Upper lobe of left lung (tissue), 6 donors: ENCODE measurements at regions not wholly inside any gene's neighbourhood (a gene's known extent, or its start where the extent isn't known, plus 50 kb on each side); places are given as distances from the start of the nearest gene placed in this dataset.

ENCODE experiments used
- ATAC-seq, 2 donors: fragments of 200-7000 bp; cut with Tn5 transposase; one replicate each; pipeline ENCODE4 v1.9.1; 2022; ENCODE audit warnings: mild to moderate bottlenecking in 2 of 2, moderate library complexity in 2 of 2; ENCODE audit not compliant: low FRiP score in 2 of 2
- DNase-seq, 2 donors: peaks; one replicate each; pipeline ENCODE4 v3.0.0-alpha.2; 2019 to 2020
- H3K27ac ChIP-seq, 4 donors: fragments of 200-600 bp; sonication (generic); one replicate each; pipeline ENCODE4 v1.5.1; 2016 to 2019
- H3K27me3 ChIP-seq, 4 donors: fragments of 200-600 bp; sonication (generic); one replicate each; pipeline ENCODE4 v1.5.1; 2017 to 2019
- H3K36me3 ChIP-seq, 4 donors: fragments of 200-600 bp; sonication (generic); one replicate each; pipeline ENCODE4 v1.5.1; 2016 to 2019
- H3K4me1 ChIP-seq, 4 donors: fragments of 200-600 bp; sonication (generic); one replicate each; pipeline ENCODE4 v1.5.1; 2018 to 2019
- H3K4me3 ChIP-seq, 4 donors: fragments of 200-600 bp; sonication (generic); one replicate each; pipeline ENCODE4 v1.5.1; 2017 to 2019; ENCODE audit warnings: mild to moderate bottlenecking in 2 of 4, moderate library complexity in 1 of 4
- H3K9me3 ChIP-seq, 4 donors: fragments of 200-600 bp; sonication (generic); one replicate each; pipeline ENCODE4 v1.5.1; 2018 to 2019
- EP300 ChIP-seq, 4 donors: sonication (generic); formaldehyde crosslinking; IDR thresholded peaks; one replicate each; pipeline ENCODE4 v1.5.1; 2017; ENCODE audit warnings: antibody characterized with exemption in 4 of 4, control low read depth in 2 of 4
- POLR2A ChIP-seq, 4 donors: fragments of 450-650 bp; IDR thresholded peaks; one replicate each; pipeline ENCODE4 v1.5.1; 2016 to 2017; ENCODE audit warnings: antibody characterized with exemption in 4 of 4, mild to moderate bottlenecking in 2 of 4
- POLR2AphosphoS5 ChIP-seq, 2 donors: sonication (generic); formaldehyde crosslinking; IDR thresholded peaks; one replicate each; pipeline ENCODE4 v1.5.1; 2017; ENCODE audit warnings: antibody characterized with exemption in 2 of 2
- WGBS, 2 donors: methylation state at CpG; one replicate each; pipeline ENCODE4 v1.1.5; 2017 to 2018; 5-methylcytosine and 5-hydroxymethylcytosine counted together
- TF ChIP-seq, protein P1 (sequence below), 6 experiments: fragments of 450-650 bp in 4 of 6; fragments of 200-600 bp in 2 of 6; sonication (generic) in 2 of 6; IDR thresholded peaks; one replicate each; pipeline ENCODE4 v1.5.1; 2016 to 2019; ENCODE audit warnings: antibody characterized with exemption in 6 of 6
- donor health status: DM: no; HTN: no; CAD: no; lungs with moderate emphysema.
- donor health status: DM: no; HTN: yes; CAD: no; lungs with severe emphysema.

DNA sequence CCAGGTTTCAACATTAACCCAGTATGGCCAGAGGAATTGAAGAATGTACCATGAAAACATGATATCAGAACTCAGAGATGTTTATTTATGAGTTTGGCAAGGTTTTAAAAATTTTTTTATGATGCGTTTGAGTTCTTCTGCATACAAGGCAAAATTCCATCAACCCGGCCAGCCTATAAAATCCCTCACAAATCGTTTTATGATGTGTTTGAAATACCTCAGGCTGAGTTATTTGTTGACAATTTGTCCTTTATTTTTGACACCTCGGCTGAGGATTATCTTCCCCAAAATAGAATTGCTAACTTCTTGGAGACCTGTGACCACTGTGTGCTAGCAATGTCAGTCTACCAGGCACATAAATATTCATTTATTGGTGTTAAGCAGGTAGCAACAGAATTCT is 91.9 kb upstream of the SLC24A3 start:
- Histone ChIP-seq H3K27me3 (no peaks in the 10 kb centered on the region), H3K9me3 (no peaks in the 10 kb centered on the region), H3K36me3 (no peaks in the 10 kb centered on the region), H3K4me3 (no peak overlapping the region), H3K4me1 (no peaks in the 10 kb centered on the region), H3K27ac (no peak overlapping the region)
- TF ChIP-seq, protein P1, sequence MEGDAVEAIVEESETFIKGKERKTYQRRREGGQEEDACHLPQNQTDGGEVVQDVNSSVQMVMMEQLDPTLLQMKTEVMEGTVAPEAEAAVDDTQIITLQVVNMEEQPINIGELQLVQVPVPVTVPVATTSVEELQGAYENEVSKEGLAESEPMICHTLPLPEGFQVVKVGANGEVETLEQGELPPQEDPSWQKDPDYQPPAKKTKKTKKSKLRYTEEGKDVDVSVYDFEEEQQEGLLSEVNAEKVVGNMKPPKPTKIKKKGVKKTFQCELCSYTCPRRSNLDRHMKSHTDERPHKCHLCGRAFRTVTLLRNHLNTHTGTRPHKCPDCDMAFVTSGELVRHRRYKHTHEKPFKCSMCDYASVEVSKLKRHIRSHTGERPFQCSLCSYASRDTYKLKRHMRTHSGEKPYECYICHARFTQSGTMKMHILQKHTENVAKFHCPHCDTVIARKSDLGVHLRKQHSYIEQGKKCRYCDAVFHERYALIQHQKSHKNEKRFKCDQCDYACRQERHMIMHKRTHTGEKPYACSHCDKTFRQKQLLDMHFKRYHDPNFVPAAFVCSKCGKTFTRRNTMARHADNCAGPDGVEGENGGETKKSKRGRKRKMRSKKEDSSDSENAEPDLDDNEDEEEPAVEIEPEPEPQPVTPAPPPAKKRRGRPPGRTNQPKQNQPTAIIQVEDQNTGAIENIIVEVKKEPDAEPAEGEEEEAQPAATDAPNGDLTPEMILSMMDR (IDR thresholded peaks at IDR 0.05): no peak
- TF ChIP-seq EP300 (IDR thresholded peaks at IDR 0.05) (no peak), POLR2A (IDR thresholded peaks at IDR 0.05) (no peak), POLR2AphosphoS5 (IDR thresholded peaks at IDR 0.05) (no peak)
- ATAC-seq: no peak
- DNase-seq: no peak
- 55 to 56% methylated on average over 4 of the region's 4 CpGs for WGBS, 2 donors

DNA sequence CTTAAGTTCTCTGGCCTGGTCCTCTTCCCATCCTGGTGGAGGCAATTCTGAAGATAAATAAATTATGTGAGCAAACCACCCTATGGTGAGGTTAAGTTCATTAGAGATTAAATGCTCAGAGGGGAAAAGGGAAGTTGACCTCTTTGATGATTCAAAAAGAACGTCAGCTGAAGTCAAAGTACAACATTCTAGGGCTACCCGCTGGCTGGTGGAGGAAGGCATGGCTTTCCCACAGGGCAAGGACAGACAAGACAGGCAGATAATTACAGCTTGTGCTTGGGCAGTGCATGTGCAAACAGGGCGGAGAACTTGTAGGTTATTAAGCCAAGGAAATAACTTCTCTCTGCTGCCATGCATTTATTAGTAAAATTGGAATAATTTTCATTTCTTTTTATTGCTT is 91.0 kb upstream of the SLC24A3 start:
- no peak for ATAC-seq
- Histone ChIP-seq H3K4me3 (no peak overlapping the region), H3K4me1 (no peaks in the 10 kb centered on the region), H3K27ac (no peak overlapping the region), H3K9me3 (no peaks in the 10 kb centered on the region), H3K36me3 (no peaks in the 10 kb centered on the region), H3K27me3 (no peaks in the 10 kb centered on the region)
- TF ChIP-seq, protein P1 (IDR thresholded peaks at IDR 0.05): no peak
- TF ChIP-seq EP300 (IDR thresholded peaks at IDR 0.05) (no peak), POLR2A (IDR thresholded peaks at IDR 0.05) (no peak), POLR2AphosphoS5 (IDR thresholded peaks at IDR 0.05) (no peak)
- DNase-seq: no peak
- 73 to 83% methylated on average over 3 of the region's 3 CpGs for WGBS, 2 donors

GRCh38 chr20:19121916-19122315 is 90.5 kb upstream of the SLC24A3 start:
- no peak for DNase-seq
- H3K9me3 ChIP-seq: no peaks in the 10 kb centered on the region
- H3K36me3 ChIP-seq: no peaks in the 10 kb centered on the region
- no peak overlapping the region for H3K4me3 ChIP-seq
- H3K27me3 ChIP-seq: no peaks in the 10 kb centered on the region
- ATAC-seq: no peak
- H3K4me1 ChIP-seq: no peaks in the 10 kb centered on the region
- TF ChIP-seq EP300 (IDR thresholded peaks at IDR 0.05): no peak
- TF ChIP-seq, protein P1 (IDR thresholded peaks at IDR 0.05): no peak
- TF ChIP-seq POLR2A (IDR thresholded peaks at IDR 0.05): no peak
- H3K27ac ChIP-seq: no peak overlapping the region

DNA sequence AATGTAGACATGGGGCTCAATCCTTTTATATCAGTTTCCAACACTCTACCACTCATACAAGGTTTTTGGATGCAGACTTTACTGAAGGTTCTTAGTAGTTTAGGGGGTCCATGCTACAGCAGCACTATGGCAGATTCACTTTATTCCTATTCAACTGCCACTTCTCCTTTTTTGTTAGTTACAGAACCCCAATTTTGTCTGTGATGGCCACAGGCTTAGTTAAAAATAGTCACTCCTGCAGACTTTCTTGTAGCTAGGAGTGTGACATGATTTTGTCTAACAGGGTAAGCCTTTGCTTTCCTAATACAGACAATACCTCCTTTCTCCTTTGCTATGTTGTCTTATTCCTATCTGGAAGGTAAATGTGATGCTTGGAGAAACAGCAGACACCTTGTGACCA is 90.0 kb upstream of the SLC24A3 start:
- no peaks in the 10 kb centered on the region for H3K9me3 ChIP-seq
- no peak for ATAC-seq

GRCh38 chr20:19125508-19125907 is 86.9 kb upstream of the SLC24A3 start:
- 86 to 100% methylated on average over 1 of the region's 1 CpG for WGBS, 2 donors
- Histone ChIP-seq H3K27ac (no peak overlapping the region), H3K4me1 (peaks cover 0 to 3% (median 0%) of the 10 kb centered on the region in 4 donors), H3K36me3 (no peaks in the 10 kb centered on the region), H3K9me3 (no peaks in the 10 kb centered on the region), H3K27me3 (no peaks in the 10 kb centered on the region), H3K4me3 (no peak overlapping the region)
- TF ChIP-seq EP300 (IDR thresholded peaks at IDR 0.05) (no peak), POLR2AphosphoS5 (IDR thresholded peaks at IDR 0.05) (no peak), POLR2A (IDR thresholded peaks at IDR 0.05) (no peak)
- TF ChIP-seq, protein P1 (IDR thresholded peaks at IDR 0.05): no peak
- no peak for DNase-seq
- no peak for ATAC-seq

More for the DNA sequence above, 90.0 kb upstream of the SLC24A3 start:
- no peak overlapping the region for H3K4me3 ChIP-seq
- no peaks in the 10 kb centered on the region for H3K36me3 ChIP-seq
- no peak for DNase-seq
- no peaks in the 10 kb centered on the region for H3K27me3 ChIP-seq
- no peak overlapping the region for H3K27ac ChIP-seq
- no peaks in the 10 kb centered on the region for H3K4me1 ChIP-seq
- TF ChIP-seq POLR2A (IDR thresholded peaks at IDR 0.05): no peak
- TF ChIP-seq, protein P1 (IDR thresholded peaks at IDR 0.05): no peak
- TF ChIP-seq EP300 (IDR thresholded peaks at IDR 0.05): no peak
- TF ChIP-seq POLR2AphosphoS5 (IDR thresholded peaks at IDR 0.05): no peak
